GM12873 (cell line): ENCODE measurements at regions not wholly inside any gene's neighbourhood (a gene's known extent, or its start where the extent isn't known, plus 50 kb on each side); places are given as distances from the start of the nearest gene placed in this dataset.

Experiments
- TF ChIP-seq, protein P1 (sequence below): IDR thresholded peaks from 2 replicates; pipeline ENCODE4 v1.5.1; 2012; ENCODE audit warnings: low read depth, mild to moderate bottlenecking, moderate library complexity, low read length, control low read depth; ENCODE audit not compliant: insufficient read depth; ENCODE audit errors: missing control alignments

DNA sequence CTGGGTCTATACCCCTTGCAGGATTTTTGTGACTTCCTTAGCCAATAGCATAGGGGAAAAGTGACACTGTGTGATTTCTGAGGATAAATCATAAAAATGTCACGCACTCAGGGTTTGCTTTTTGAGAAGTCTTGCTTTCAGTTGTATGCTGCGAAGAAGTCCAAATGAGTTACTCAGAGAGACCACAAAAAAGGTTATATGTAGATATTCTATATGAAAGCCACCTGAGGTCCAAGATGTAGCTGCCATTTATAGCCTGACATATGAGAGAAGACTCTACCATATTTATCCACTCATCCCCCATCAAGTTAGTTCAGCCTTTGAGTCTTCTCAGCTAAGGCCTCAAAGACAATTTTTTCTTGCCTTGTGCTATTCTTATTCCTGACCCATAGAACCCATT is 488.3 kb upstream of the MAP2 start:
- TF ChIP-seq, protein P1, sequence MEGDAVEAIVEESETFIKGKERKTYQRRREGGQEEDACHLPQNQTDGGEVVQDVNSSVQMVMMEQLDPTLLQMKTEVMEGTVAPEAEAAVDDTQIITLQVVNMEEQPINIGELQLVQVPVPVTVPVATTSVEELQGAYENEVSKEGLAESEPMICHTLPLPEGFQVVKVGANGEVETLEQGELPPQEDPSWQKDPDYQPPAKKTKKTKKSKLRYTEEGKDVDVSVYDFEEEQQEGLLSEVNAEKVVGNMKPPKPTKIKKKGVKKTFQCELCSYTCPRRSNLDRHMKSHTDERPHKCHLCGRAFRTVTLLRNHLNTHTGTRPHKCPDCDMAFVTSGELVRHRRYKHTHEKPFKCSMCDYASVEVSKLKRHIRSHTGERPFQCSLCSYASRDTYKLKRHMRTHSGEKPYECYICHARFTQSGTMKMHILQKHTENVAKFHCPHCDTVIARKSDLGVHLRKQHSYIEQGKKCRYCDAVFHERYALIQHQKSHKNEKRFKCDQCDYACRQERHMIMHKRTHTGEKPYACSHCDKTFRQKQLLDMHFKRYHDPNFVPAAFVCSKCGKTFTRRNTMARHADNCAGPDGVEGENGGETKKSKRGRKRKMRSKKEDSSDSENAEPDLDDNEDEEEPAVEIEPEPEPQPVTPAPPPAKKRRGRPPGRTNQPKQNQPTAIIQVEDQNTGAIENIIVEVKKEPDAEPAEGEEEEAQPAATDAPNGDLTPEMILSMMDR: no peak

DNA sequence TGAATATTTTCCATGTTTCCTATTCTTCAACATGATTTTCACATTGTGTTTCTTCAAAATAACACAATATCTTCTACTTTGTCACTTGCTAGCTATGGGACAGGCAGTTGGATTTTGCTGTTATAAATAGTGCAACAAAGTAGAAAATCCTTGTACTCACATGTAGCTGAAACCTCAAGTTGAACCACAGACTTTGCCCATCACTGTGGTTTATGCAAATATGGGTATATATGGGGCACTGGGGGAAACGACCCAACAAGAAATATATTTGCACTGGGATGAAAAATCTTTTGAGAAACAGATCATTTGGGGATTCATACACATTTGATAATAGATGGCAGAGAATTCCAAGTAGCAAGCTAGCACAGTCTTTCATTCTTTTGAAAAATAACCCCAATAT is 486.3 kb upstream of the MAP2 start:
- TF ChIP-seq, protein P1: no peak

GRCh38 chr2:208939852-208940251 is 484.0 kb upstream of the MAP2 start:
- TF ChIP-seq, protein P1: no peak

DNA sequence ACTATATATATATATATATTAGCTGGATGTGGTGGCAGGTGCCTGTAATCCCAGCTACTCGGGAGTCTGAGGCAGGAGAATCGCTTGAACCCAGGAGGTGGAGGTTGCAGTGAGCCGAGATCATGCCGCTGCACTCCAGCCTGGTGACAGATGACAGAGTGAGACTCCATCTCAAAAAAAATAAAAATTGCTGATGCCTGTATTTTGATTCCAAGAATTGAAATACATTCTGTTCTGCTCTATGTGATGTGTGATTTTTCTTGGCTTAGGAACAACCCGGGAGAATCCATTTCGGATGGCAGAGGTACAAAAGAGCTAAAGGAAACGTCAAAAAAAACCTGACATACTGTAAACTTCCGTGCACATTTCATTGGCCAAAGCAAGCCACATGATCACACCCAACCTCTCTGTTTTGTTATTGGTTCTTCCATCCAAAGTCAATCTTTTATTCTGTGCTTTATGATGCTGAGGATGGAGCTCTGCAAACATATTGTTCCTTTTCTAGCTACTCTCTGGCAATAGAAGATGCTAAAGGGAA is 478.1 kb upstream of the MAP2 start:
- TF ChIP-seq, protein P1: no peak

- TF ChIP-seq, protein P1: no peak
Observed at GRCh38 chr2:208948073-208948472, 475.8 kb upstream of the MAP2 start.

DNA sequence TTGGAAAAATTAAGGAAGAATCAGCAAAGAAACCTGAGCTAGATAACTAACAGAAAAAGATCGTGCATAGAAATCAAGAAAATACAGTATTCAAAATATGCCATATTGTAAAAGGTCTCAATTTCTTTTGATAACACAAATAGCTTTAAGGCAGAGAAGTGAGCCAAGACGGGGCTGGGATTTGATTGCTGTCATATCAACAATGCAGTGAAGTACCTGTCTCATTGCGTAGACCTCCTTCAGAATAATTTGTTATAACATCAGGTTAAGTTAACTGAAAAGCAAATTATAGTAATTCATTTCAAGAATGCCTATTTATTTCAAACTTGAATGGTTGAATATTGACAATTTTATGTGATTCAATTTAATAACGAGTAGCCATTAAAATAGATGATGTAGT is 453.8 kb upstream of the MAP2 start:
- TF ChIP-seq, protein P1: no peak

- TF ChIP-seq, protein P1: no peak
Observed at GRCh38 chr2:208977582-208977981, 446.3 kb upstream of the MAP2 start.
